ENCODE measurements at regions not wholly inside any gene's neighbourhood (a gene's known extent, or its start where the extent isn't known, plus 50 kb on each side); places are given as distances from the start of the nearest gene placed in this dataset.
"Not testable (repeated sequence)": the region's sequence is repeated elsewhere in the genome, so short reads cannot be mapped to it uniquely, and the experiment has no call there.

GRCh38 chr12:61996717-61997116, 263.5 kb upstream of the USP15 start:
- DNase-seq: no peak

- DNase-seq: no peak
These were observed 261.4 kb upstream of the USP15 start for GRCh38 chr12:61998791-61999190.

GRCh38 chr12:61999311-61999710, 260.9 kb upstream of the USP15 start:
- no peak for DNase-seq

GRCh38 chr12:62001424-62001823, 258.8 kb upstream of the USP15 start:
- DNase-seq: no peak

GRCh38 chr12:62003226-62003625, 257.0 kb upstream of the USP15 start:
- DNase-seq: no peak

GRCh38 chr12:62003701-62004100, 256.5 kb upstream of the USP15 start:
- DNase-seq: no peak

GRCh38 chr12:62005615-62006014, 254.6 kb upstream of the USP15 start:
- DNase-seq: no peak

GRCh38 chr12:62006076-62006732, 254.0 kb upstream of the USP15 start:
- peak in 1 of 2 donors; percentile 34 for DNase-seq

- no peak for DNase-seq
These were observed 251.5 kb upstream of the USP15 start for GRCh38 chr12:62008703-62009102.

- DNase-seq: no peak
These were observed 250.8 kb upstream of the USP15 start for GRCh38 chr12:62009445-62009844.

GRCh38 chr12:62010331-62010906, 249.8 kb upstream of the USP15 start:
- not testable (repeated sequence) for DNase-seq

- not testable (repeated sequence) for DNase-seq
These were observed 249.2 kb upstream of the USP15 start for GRCh38 chr12:62010973-62011372.

GRCh38 chr12:62014330-62014729, 245.9 kb upstream of the USP15 start:
- no peak for DNase-seq

- DNase-seq: no peak
These were observed 244.2 kb upstream of the USP15 start for GRCh38 chr12:62016021-62016420.

GRCh38 chr12:62021808-62022207, 238.4 kb upstream of the USP15 start:
- DNase-seq: no peak

- DNase-seq: no peak
These were observed 231.7 kb upstream of the USP15 start for GRCh38 chr12:62028536-62028935.

GRCh38 chr12:62032870-62033269, 227.3 kb upstream of the USP15 start:
- DNase-seq: no peak

- no peak for DNase-seq
These were observed 215.6 kb upstream of the USP15 start for GRCh38 chr12:62044450-62045135.

- no peak for DNase-seq
These were observed 215.0 kb upstream of the USP15 start for GRCh38 chr12:62045211-62045610.

- DNase-seq: no peak
These were observed 209.4 kb upstream of the USP15 start for GRCh38 chr12:62050785-62051184.

GRCh38 chr12:62069976-62070375, 190.2 kb upstream of the USP15 start:
- DNase-seq: no peak

- DNase-seq: not testable (repeated sequence)
These were observed 187.0 kb upstream of the USP15 start for GRCh38 chr12:62073236-62073635.

- DNase-seq: no peak
These were observed 184.3 kb upstream of the USP15 start for GRCh38 chr12:62075870-62076269.

- DNase-seq: no peak
These were observed 182.2 kb upstream of the USP15 start for GRCh38 chr12:62078020-62078419.

Measured in CD4-positive, alpha-beta T cell treated with Interleukin-1 beta for 1 hour (primary cell).